ENCODE measurements at regions not wholly inside any gene's neighbourhood (a gene's known extent, or its start where the extent isn't known, plus 50 kb on each side); places are given as distances from the start of the nearest gene placed in this dataset.

DNA sequence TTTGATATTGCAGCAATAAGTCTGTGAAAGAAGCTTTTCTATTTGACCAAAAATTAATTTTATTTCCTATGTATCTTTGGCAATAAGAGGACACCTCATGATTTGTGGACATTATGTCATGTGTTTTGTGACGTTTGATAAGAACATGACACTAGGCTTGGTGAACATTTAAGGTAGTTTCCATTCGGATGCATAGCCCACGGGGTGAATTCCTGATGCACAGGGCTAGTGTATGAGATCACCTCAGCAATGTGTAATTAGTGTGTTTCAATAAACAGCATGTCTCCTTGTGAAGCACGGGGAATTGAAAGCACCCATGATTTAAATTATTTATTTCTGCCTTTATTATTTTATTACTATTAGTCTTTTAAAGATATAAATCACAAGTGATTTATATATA lies 146.1 kb upstream of the LINC00305 start:
- TF ChIP-seq POLR2AphosphoS5 (IDR thresholded peaks at IDR 0.05) (no peak), CTCF (IDR thresholded peaks at IDR 0.05) (no peak)

Data from esophagus muscularis mucosa (tissue), 3 donors.